ENCODE measurements at regions not wholly inside any gene's neighbourhood (a gene's known extent, or its start where the extent isn't known, plus 50 kb on each side); places are given as distances from the start of the nearest gene placed in this dataset.

- Histone ChIP-seq H3K4me3 (ENCODE audit: low read depth, low read length) (no peak overlapping the region), H3K27me3 (ENCODE audit: control insufficient read depth, insufficient read depth, low read length) (no peaks in the 10 kb centered on the region), H3K36me3 (ENCODE audit: control insufficient read depth, insufficient read depth, low read length) (no peaks in the 10 kb centered on the region)
- ChIA-PET POLR2A (no interaction called here), CTCF (interaction anchor here (1.1 kb wide), 1 partner anchor 8 kb away, joined by 4 read pairs; no protein-coding TSS in a partner anchor)
- DNase-seq (ENCODE audit: low read depth), result peak; percentile 9
- no peak for TF ChIP-seq CTCF (IDR thresholded peaks at IDR 0.05; ENCODE audit: insufficient read depth, low read depth, low read length)
These were observed 153.8 kb downstream of the SEMA6D start for GRCh38 chr15:47870956-47871625.

DNA sequence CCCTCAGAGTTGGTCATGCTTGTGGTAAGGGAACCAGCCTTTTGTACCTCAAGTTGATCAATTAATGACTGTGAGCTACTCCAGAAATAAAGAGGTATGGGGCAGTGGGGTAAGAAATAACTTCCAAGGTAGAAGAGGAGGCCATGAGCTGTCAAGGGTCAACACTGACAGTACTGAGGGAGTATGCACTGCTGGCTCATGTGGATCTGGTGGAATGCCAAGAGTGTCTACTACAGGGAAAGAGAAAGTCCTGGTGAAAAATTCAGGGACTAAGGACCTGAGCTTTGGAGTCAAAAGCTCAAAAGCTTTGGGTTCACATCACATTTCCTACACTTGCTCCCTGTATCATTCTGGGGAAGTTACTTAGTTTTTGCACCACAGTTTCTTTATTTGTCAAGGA lies 154.9 kb downstream of the SEMA6D start:
- ChIA-PET POLR2A (no interaction called here), CTCF (interaction anchor here (0.6 to 1.1 kb wide), 3 partner anchors 9 to 871 kb away, joined by 3 to 4 read pairs (median 4); no protein-coding TSS in a partner anchor)
- no peak for DNase-seq (ENCODE audit: low read depth)
- no peaks in the 10 kb centered on the region for H3K36me3 ChIP-seq (ENCODE audit: control insufficient read depth, insufficient read depth, low read length)
- no peaks in the 10 kb centered on the region for H3K27me3 ChIP-seq (ENCODE audit: control insufficient read depth, insufficient read depth, low read length)
- H3K4me3 ChIP-seq (ENCODE audit: low read depth, low read length), result no peak overlapping the region
- TF ChIP-seq CTCF (IDR thresholded peaks at IDR 0.05; ENCODE audit: insufficient read depth, low read depth, low read length), result no peak

- no peak overlapping the region for H3K4me3 ChIP-seq (ENCODE audit: low read depth, low read length)
- ChIA-PET CTCF (no interaction called here), POLR2A (no interaction called here)
- no peak for TF ChIP-seq CTCF (IDR thresholded peaks at IDR 0.05; ENCODE audit: insufficient read depth, low read depth, low read length)
- no peaks in the 10 kb centered on the region for H3K27me3 ChIP-seq (ENCODE audit: control insufficient read depth, insufficient read depth, low read length)
- H3K36me3 ChIP-seq (ENCODE audit: control insufficient read depth, insufficient read depth, low read length), result no peaks in the 10 kb centered on the region
- DNase-seq (ENCODE audit: low read depth), result no peak
These were observed 155.6 kb downstream of the SEMA6D start for GRCh38 chr15:47872869-47873432.

DNA sequence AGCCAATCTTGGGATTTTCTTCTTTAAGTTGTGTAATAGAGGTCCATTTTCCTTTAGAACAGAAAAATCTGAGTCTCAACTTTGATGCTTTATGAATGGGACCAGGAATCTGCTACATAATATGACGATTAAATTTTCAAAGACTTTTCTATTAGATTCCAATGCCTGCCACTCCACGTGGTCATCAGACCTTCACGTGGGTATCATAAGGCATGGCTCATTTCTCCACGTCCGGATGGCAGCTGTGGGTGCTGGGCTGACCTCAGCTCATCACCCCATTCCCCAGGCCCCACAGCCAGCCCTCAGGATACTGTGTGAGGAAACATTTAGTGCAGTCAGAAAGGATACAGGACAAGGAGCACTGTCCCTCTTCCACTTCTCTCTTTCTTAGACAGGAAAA lies 159.7 kb downstream of the SEMA6D start:
- H3K36me3 ChIP-seq (ENCODE audit: control insufficient read depth, insufficient read depth, low read length), result no peaks in the 10 kb centered on the region
- ChIA-PET POLR2A (no interaction called here), CTCF (interaction anchor here (0.5 kb wide), 1 partner anchor 680 kb away, joined by 3 read pairs; no protein-coding TSS in a partner anchor)

More for the DNA sequence above, 159.7 kb downstream of the SEMA6D start:
- Histone ChIP-seq H3K27me3 (ENCODE audit: control insufficient read depth, insufficient read depth, low read length) (no peaks in the 10 kb centered on the region), H3K4me3 (ENCODE audit: low read depth, low read length) (no peak overlapping the region)
- TF ChIP-seq CTCF (IDR thresholded peaks at IDR 0.05; ENCODE audit: insufficient read depth, low read depth, low read length), result no peak
- DNase-seq (ENCODE audit: low read depth), result no peak
